Bronchial epithelial cell (primary cell): ENCODE measurements at regions not wholly inside any gene's neighbourhood (a gene's known extent, or its start where the extent isn't known, plus 50 kb on each side); places are given as distances from the start of the nearest gene placed in this dataset.
"Not testable (repeated sequence)": the region's sequence is repeated elsewhere in the genome, so short reads cannot be mapped to it uniquely, and the experiment has no call there.

Source experiments
- DNase-seq: peaks from one replicate; pipeline ENCODE4 v3.0.0-alpha.2; 2010; ENCODE audit warnings: low read depth
- FAIRE-seq: peaks from 2 replicates; lab custom pipeline; 2011; peaks lifted over from hg19 to GRCh38; lab: Jason Lieb, UNC
- H3K27me3 ChIP-seq: 2 replicates; pipeline ENCODE4 v1.5.1; 2011; ENCODE audit warnings: low read length; ENCODE audit not compliant: control insufficient read depth, insufficient read depth
- H3K36me3 ChIP-seq: 2 replicates; pipeline ENCODE4 v1.5.1; 2011; ENCODE audit warnings: low read length; ENCODE audit not compliant: control insufficient read depth, insufficient read depth
- H3K4me3 ChIP-seq: 2 replicates; pipeline ENCODE4 v1.5.1; 2011; ENCODE audit warnings: mild to moderate bottlenecking, low read depth, low read length, control low read depth
- TF ChIP-seq, protein P1 (sequence below): IDR thresholded peaks from 2 replicates; pipeline ENCODE4 v1.5.1; 2011; ENCODE audit warnings: mild to moderate bottlenecking, moderate library complexity, low read length, control low read depth, inconsistent platforms; ENCODE audit not compliant: insufficient read depth, severe bottlenecking

DNA sequence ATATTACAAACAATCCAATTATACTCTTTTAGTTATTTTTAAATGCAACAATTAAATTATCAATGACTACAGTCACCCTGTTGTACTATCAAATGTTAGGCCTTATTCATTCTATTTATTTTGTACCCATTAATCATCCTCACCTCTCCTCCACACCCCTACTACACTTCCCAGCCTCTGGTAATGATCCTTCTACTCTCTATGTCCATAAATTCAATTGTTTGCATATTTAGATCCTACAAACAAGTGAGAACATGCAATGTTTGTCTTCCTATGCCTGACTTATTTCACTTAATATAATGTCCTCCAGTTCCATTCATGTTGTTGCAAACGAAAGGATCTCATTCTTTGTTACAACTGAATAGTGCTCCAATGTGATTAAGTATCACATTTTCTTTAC, 1414.6 kb downstream of the SLITRK1 start:
- no peaks in the 10 kb centered on the region for H3K36me3 ChIP-seq
- no peaks in the 10 kb centered on the region for H3K27me3 ChIP-seq
- FAIRE-seq (no peak), DNase-seq (peak; percentile 61)
- H3K4me3 ChIP-seq = no peak overlapping the region
- TF ChIP-seq, protein P1, sequence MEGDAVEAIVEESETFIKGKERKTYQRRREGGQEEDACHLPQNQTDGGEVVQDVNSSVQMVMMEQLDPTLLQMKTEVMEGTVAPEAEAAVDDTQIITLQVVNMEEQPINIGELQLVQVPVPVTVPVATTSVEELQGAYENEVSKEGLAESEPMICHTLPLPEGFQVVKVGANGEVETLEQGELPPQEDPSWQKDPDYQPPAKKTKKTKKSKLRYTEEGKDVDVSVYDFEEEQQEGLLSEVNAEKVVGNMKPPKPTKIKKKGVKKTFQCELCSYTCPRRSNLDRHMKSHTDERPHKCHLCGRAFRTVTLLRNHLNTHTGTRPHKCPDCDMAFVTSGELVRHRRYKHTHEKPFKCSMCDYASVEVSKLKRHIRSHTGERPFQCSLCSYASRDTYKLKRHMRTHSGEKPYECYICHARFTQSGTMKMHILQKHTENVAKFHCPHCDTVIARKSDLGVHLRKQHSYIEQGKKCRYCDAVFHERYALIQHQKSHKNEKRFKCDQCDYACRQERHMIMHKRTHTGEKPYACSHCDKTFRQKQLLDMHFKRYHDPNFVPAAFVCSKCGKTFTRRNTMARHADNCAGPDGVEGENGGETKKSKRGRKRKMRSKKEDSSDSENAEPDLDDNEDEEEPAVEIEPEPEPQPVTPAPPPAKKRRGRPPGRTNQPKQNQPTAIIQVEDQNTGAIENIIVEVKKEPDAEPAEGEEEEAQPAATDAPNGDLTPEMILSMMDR = no peak

DNA sequence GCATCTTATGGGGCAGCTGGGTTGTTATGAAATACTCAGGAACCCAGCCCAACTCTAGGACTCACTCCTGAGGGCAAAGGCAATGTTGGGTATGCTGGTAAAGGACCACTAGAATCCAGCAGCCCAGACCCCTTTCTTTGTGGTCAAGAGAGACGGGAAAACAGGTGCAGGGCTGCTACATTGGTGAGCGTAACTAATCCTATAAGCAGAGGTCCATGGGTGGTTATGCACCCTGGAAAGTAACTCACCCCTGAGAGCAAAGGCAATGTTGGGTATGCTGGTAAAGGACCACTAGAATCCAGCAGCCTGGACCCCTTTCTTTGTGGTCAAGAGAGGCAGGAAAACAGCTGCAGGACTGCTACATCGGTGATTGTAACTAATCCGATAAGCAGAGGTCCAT, 1422.7 kb downstream of the SLITRK1 start:
- not testable (repeated sequence) for DNase-seq, FAIRE-seq, H3K36me3 ChIP-seq, H3K4me3 ChIP-seq, H3K27me3 ChIP-seq

DNA sequence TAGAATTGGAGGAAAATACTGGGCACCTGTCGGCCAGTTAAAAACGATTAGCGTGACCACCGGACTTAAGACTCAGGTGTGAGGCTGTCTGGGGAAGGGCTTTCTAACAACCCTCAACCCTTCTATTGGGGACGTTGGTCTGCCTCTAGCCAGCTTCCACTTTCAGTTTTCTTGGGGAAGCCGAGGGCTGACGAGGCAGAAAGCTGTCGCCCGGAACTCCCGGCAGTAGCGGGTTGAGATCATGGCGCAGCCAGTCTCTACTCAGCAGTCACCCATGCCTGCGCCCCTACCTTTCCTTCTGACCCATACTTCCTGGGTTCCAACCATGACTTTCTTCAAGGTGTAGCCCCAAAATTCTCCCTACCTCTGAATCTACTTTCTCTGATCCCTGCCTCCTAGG, 1424.1 kb downstream of the SLITRK1 start:
- TF ChIP-seq, protein P1 = no peak
- DNase-seq (no peak), FAIRE-seq (no peak)
- no peaks in the 10 kb centered on the region for H3K36me3 ChIP-seq
- no peak overlapping the region for H3K4me3 ChIP-seq
- H3K27me3 ChIP-seq = no peaks in the 10 kb centered on the region

DNA sequence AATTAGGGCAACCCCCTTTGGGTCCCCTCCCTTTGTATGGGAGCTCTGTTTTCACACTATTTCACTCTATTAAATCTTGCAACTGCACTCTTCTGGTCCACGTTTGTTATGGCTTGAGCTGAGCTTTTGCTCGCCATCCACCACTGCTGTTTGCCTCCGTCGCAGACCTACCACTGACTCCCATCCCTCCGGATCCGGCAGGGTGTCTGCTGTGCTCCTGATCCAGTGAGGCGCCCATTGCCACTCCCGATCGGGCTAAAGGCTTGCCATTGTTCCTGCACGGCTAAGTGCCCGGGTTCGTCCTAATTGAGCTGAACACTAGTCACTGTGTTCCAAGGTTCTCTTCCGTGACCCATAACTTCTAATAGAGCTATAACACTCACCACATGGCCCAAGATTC, 1424.7 kb downstream of the SLITRK1 start:
- DNase-seq, FAIRE-seq, H3K4me3 ChIP-seq: not testable (repeated sequence)

DNA sequence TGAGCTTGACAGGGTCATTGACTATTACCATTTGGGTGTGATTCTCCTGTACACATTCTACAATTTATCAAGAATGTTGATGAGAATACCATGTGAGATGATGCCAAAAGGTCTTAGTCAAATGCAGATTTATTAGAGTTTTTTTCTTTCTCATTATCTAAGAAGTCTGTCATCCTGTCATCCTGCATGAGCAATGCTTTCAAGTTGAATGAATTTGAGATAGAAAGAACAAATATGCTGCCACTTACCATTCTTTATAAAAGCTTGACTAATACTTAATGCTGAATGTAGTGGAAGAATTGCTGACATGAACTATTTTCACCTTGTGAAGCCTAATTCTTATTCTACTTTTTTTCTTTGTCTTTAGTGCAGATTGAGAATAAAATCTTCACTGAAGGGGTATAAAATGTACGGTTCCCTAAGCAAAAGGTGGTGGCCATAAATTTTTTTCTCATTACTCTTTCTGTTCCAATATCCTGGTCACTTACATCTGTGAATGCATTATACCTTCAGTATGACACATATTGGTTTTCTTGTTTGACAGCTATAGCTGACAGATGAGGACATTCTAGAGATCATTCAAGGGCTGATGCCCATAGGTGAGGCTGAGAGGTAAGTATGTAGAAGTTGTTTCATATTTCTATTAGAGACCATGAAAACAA, 1434.7 kb downstream of the SLITRK1 start:
- no peaks in the 10 kb centered on the region for H3K36me3 ChIP-seq
- DNase-seq = no peak
- no peak for FAIRE-seq
- H3K27me3 ChIP-seq = no peaks in the 10 kb centered on the region
- TF ChIP-seq, protein P1 = no peak
- no peak overlapping the region for H3K4me3 ChIP-seq

More for the DNA sequence above, 1424.7 kb downstream of the SLITRK1 start:
- not testable (repeated sequence) for H3K27me3 ChIP-seq, H3K36me3 ChIP-seq

DNA sequence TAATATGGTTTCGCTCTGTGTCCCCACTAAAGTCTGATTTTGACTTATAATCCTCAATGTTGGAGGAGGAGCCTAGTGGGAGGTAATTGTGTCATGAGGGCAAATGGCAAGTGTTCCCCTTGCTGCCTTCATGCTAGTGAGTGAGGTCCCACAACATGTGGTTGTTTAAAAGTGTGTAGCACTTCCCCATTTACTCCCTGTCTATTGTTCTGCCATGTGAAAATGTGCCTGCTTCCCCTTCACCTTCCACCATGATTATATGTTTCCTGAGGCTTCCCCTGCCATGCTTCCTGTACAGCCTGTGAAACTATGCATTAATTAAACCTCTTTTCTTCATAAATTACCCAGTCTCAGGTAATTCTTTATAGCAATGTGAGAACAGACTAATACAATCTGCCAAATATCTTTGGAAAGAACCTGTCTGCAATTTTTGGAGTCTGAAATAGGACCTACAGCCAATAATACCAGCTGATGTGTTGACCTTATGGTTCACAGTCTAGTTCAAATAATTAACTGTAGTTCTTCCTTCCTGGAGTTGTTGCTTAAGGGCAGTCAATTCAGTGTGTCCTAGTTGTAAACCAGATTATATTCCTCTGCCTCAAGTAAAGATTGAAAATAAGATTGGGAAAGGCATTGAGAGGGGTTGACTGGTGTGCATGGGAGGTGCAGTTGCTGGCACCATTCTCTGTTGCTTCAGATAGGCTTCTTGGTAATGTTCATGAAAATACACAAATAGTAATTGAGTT, 1442.9 kb downstream of the SLITRK1 start:
- no peaks in the 10 kb centered on the region for H3K27me3 ChIP-seq
- FAIRE-seq = no peak
- DNase-seq = no peak
- TF ChIP-seq, protein P1 = no peak
- H3K36me3 ChIP-seq = no peaks in the 10 kb centered on the region
- no peak overlapping the region for H3K4me3 ChIP-seq
